Smooth muscle cell (in vitro differentiated cells): ENCODE measurements at regions not wholly inside any gene's neighbourhood (a gene's known extent, or its start where the extent isn't known, plus 50 kb on each side); places are given as distances from the start of the nearest gene placed in this dataset.

Experiments
- DNase-seq: peaks from one replicate; lab custom pipeline; 2025; ENCODE audit not compliant: unreplicated experiment; lab: John Stamatoyannopoulos, UW
- H2AFZ ChIP-seq: fragments of 200-600 bp; sonication (generic); 2 replicates; pipeline ENCODE4 v1.6.0; 2016; ENCODE audit warnings: antibody characterized with exemption, low read depth, mild to moderate bottlenecking
- H3F3A ChIP-seq: fragments of 200-600 bp; sonication (generic); 2 replicates; pipeline ENCODE4 v1.6.0; 2017; ENCODE audit warnings: antibody characterized with exemption, low read depth
- H3K27ac ChIP-seq: fragments of 200-600 bp; sonication (generic); 2 replicates; pipeline ENCODE4 v1.5.1; 2016; ENCODE audit warnings: low read depth, mild to moderate bottlenecking
- H3K27me3 ChIP-seq: fragments of 200-600 bp; sonication (generic); 2 replicates; pipeline ENCODE4 v1.6.1; 2016; ENCODE audit warnings: low read depth, mild to moderate bottlenecking
- H3K36me3 ChIP-seq: fragments of 200-600 bp; sonication (generic); 2 replicates; pipeline ENCODE4 v1.5.1; 2016; ENCODE audit warnings: low read depth
- H3K4me1 ChIP-seq: fragments of 200-600 bp; sonication (generic); 2 replicates; pipeline ENCODE4 v1.5.1; 2016; ENCODE audit warnings: low read depth
- H3K4me2 ChIP-seq: fragments of 200-600 bp; sonication (generic); 2 replicates; pipeline ENCODE4 v1.6.0; 2016; ENCODE audit warnings: mild to moderate bottlenecking
- H3K4me3 ChIP-seq: fragments of 200-600 bp; sonication (generic); 2 replicates; pipeline ENCODE4 v1.5.1; 2016; ENCODE audit warnings: mild to moderate bottlenecking
- H3K79me2 ChIP-seq: fragments of 200-600 bp; sonication (generic); 2 replicates; pipeline ENCODE4 v1.6.0; 2016; ENCODE audit warnings: low read depth, mild to moderate bottlenecking
- H3K9ac ChIP-seq: fragments of 200-600 bp; sonication (generic); 2 replicates; pipeline ENCODE4 v1.6.0; 2016; ENCODE audit warnings: low read depth
- H3K9me3 ChIP-seq: fragments of 200-600 bp; sonication (generic); replicated peaks from 2 replicates; pipeline ENCODE4 v1.5.1; 2016; ENCODE audit warnings: low read depth
- H4K20me1 ChIP-seq: fragments of 200-600 bp; sonication (generic); 2 replicates; pipeline ENCODE4 v1.6.0; 2016; ENCODE audit warnings: low read depth
- WGBS: methylation state at CpG from one replicate; pipeline ENCODE4 v1.1.7; 2016; ENCODE audit warnings: low lambda C conversion rate; 5-methylcytosine and 5-hydroxymethylcytosine counted together
- TF ChIP-seq, protein P1 (sequence below): fragments of 200-600 bp; sonication (generic); IDR thresholded peaks from 2 replicates; pipeline ENCODE4 v1.5.1; 2017; ENCODE audit warnings: borderline replicate concordance, mild to moderate bottlenecking, antibody characterized with exemption; ENCODE audit not compliant: insufficient read depth, poor library complexity, severe bottlenecking

DNA sequence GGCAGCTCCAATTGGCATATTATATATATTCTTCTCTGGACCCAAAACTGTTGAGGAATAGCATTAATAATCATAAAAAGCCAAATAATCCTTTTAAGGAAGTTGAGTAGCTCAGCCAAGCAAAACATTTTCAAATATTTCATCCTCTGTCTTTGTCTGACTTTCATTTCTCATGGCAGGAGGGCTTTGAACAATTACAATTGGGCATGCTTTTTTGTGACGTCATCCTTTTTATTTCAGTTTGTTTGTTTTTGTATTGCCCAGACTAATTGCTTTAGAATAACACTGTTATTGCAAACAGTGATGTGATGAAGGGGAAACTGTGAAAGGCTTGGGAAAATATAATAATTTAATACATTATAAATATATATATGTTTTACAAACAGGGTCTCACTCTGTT, 65.2 kb upstream of the MAP1B start:
- Histone ChIP-seq H3K9ac (no peak overlapping the region), H3K36me3 (no peaks in the 10 kb centered on the region), H3K9me3 (no peaks in the 10 kb centered on the region), H3K79me2 (no peaks in the 10 kb centered on the region), H2AFZ (no peak overlapping the region), H3K4me2 (no peak overlapping the region), H4K20me1 (no peaks in the 10 kb centered on the region), H3K27ac (no peak overlapping the region), H3K4me3 (no peak overlapping the region), H3K4me1 (peaks cover 24% of the 10 kb centered on the region), H3F3A (no peaks in the 10 kb centered on the region), H3K27me3 (no peaks in the 10 kb centered on the region)
- TF ChIP-seq, protein P1, sequence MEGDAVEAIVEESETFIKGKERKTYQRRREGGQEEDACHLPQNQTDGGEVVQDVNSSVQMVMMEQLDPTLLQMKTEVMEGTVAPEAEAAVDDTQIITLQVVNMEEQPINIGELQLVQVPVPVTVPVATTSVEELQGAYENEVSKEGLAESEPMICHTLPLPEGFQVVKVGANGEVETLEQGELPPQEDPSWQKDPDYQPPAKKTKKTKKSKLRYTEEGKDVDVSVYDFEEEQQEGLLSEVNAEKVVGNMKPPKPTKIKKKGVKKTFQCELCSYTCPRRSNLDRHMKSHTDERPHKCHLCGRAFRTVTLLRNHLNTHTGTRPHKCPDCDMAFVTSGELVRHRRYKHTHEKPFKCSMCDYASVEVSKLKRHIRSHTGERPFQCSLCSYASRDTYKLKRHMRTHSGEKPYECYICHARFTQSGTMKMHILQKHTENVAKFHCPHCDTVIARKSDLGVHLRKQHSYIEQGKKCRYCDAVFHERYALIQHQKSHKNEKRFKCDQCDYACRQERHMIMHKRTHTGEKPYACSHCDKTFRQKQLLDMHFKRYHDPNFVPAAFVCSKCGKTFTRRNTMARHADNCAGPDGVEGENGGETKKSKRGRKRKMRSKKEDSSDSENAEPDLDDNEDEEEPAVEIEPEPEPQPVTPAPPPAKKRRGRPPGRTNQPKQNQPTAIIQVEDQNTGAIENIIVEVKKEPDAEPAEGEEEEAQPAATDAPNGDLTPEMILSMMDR = no peak
- no peak for DNase-seq
- 92% methylated on average over 1 of the region's 1 CpG for WGBS

DNA sequence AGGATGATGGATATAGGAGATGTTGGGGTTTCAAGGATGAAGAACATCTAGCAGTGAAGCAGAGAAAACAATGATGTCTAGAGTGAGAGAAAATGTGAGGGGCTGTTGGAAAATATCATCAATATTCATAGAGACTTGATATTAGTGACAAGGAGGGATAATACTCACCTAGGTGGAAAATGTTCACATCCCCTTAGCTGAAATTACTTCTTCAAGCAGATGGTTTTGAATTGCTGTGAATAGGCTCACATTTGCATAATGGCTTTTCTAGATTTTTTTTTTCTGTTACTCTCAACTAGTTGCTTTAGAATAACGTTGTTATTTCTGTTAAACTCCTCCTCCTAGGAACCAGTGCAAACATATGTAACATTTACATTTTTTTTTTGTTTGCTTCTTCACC, 61.6 kb upstream of the MAP1B start:
- WGBS = 55% methylated on average over 1 of the region's 1 CpG
- no peak overlapping the region for H3K27ac ChIP-seq
- H3K79me2 ChIP-seq = no peaks in the 10 kb centered on the region
- H4K20me1 ChIP-seq = no peaks in the 10 kb centered on the region
- TF ChIP-seq, protein P1 = no peak
- H3K9me3 ChIP-seq = no peaks in the 10 kb centered on the region
- H3K9ac ChIP-seq = no peak overlapping the region
- H3F3A ChIP-seq = no peaks in the 10 kb centered on the region
- H3K27me3 ChIP-seq = no peaks in the 10 kb centered on the region
- no peak overlapping the region for H3K4me2 ChIP-seq
- no peak overlapping the region for H2AFZ ChIP-seq
- H3K4me3 ChIP-seq = no peak overlapping the region
- no peak for DNase-seq
- peaks cover 10% of the 10 kb centered on the region for H3K4me1 ChIP-seq
- H3K36me3 ChIP-seq = no peaks in the 10 kb centered on the region

DNA sequence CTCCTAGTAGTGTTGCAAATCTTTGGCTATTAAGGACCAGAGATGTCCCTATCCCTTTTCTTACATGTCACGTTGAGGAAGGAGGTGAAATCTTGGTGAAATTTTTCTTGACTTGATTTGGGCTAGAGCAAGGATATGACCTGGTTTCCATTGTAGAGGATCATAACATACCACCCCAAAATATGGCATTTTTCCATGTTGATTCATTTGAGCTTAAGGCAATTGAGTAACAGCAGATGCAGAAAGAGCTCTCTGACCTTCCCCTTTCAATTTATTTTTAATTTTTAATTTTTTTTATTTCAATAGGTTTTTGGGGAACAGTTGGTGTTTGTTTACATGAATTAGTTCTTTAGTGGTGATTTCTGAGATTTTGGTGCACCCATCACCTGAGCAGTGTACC, 61.2 kb upstream of the MAP1B start:
- Histone ChIP-seq H3K4me2 (no peak overlapping the region), H3K27ac (no peak overlapping the region), H3K4me1 (peaks cover 6% of the 10 kb centered on the region), H4K20me1 (no peaks in the 10 kb centered on the region), H3K9ac (no peak overlapping the region), H3K79me2 (no peaks in the 10 kb centered on the region), H3K27me3 (no peaks in the 10 kb centered on the region), H3F3A (no peaks in the 10 kb centered on the region), H3K4me3 (no peak overlapping the region), H3K9me3 (no peaks in the 10 kb centered on the region), H3K36me3 (no peaks in the 10 kb centered on the region), H2AFZ (no peak overlapping the region)
- WGBS = 85% methylated on average over 1 of the region's 1 CpG
- no peak for DNase-seq
- TF ChIP-seq, protein P1 = no peak

DNA sequence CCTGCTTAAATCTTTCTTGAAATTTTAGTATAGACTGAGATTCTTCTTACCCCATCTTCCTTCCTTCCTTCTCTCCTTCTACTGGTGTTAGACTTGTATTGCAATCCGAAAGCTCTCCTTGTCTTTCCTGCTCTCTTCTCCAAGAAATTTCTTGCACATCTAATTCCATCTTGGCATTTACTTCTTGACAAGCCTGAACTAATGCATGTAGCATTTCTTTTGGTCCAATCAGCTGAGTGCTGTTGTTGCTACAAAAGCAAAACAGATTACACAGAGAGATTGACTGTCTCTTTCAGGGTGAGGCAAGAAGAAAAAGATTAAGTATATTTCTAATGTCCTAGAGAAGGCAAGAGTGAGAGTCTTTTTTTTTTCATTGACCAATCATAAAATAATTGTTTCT, 51.6 kb upstream of the MAP1B start:
- no peak overlapping the region for H3K4me3 ChIP-seq
- no peaks in the 10 kb centered on the region for H3K9me3 ChIP-seq
- H3K36me3 ChIP-seq = no peaks in the 10 kb centered on the region
- H3K4me2 ChIP-seq = no peak overlapping the region
- H4K20me1 ChIP-seq = no peaks in the 10 kb centered on the region
- WGBS = 95% methylated on average over 1 of the region's 1 CpG
- H3K79me2 ChIP-seq = no peaks in the 10 kb centered on the region
- H3K27ac ChIP-seq = no peak overlapping the region
- no peaks in the 10 kb centered on the region for H3K4me1 ChIP-seq
- no peak overlapping the region for H3K9ac ChIP-seq
- no peaks in the 10 kb centered on the region for H3K27me3 ChIP-seq
- no peak for DNase-seq
- TF ChIP-seq, protein P1 = no peak
- H3F3A ChIP-seq = no peaks in the 10 kb centered on the region
- H2AFZ ChIP-seq = no peak overlapping the region
